HFF-Myc (cell line): ENCODE measurements at regions not wholly inside any gene's neighbourhood (a gene's known extent, or its start where the extent isn't known, plus 50 kb on each side); places are given as distances from the start of the nearest gene placed in this dataset.
"Not testable (repeated sequence)": the region's sequence is repeated elsewhere in the genome, so short reads cannot be mapped to it uniquely, and the experiment has no call there.

Experiments used
- DNase-seq: peaks from one replicate; pipeline ENCODE4 v3.0.0-alpha.2; 2011; ENCODE audit warnings: low read depth; ENCODE audit errors: extremely low read depth
- H3K4me3 ChIP-seq: replicated peaks from 2 replicates; pipeline ENCODE4 v1.5.1; 2011; ENCODE audit warnings: low read depth, mild to moderate bottlenecking, control low read depth, low read length
- CTCF ChIP-seq: IDR thresholded peaks from 2 replicates; pipeline ENCODE4 v1.5.1; 2012; ENCODE audit warnings: mild to moderate bottlenecking, low read depth, low read length, control low read depth; ENCODE audit errors: missing control alignments

- no peak overlapping the region for H3K4me3 ChIP-seq
- no peak for TF ChIP-seq CTCF
- no peak for DNase-seq
Measured at GRCh38 chr6:169117663-169118062, 136.0 kb downstream of the THBS2 start.

GRCh38 chr6:169115632-169116031 is 138.0 kb downstream of the THBS2 start:
- no peak overlapping the region for H3K4me3 ChIP-seq
- TF ChIP-seq CTCF = no peak
- DNase-seq = no peak

GRCh38 chr6:169114632-169115031 is 139.0 kb downstream of the THBS2 start:
- not testable (repeated sequence) for H3K4me3 ChIP-seq, DNase-seq

- no peak for DNase-seq
- H3K4me3 ChIP-seq = no peak overlapping the region
- TF ChIP-seq CTCF = no peak
Measured at GRCh38 chr6:169112483-169113320, 140.9 kb downstream of the THBS2 start.

- H3K4me3 ChIP-seq = no peak overlapping the region
- no peak for DNase-seq
- no peak for TF ChIP-seq CTCF
Measured at GRCh38 chr6:169111203-169111602, 142.4 kb downstream of the THBS2 start.

- H3K4me3 ChIP-seq = no peak overlapping the region
- DNase-seq = no peak
- TF ChIP-seq CTCF = no peak
Measured at GRCh38 chr6:169109411-169110220, 144.0 kb downstream of the THBS2 start.

- no peak for TF ChIP-seq CTCF
- DNase-seq = no peak
- H3K4me3 ChIP-seq = no peak overlapping the region
Measured at GRCh38 chr6:169108753-169109152, 144.9 kb downstream of the THBS2 start.
